Trophoblast cell (in vitro differentiated cells and primary cell): ENCODE measurements at regions not wholly inside any gene's neighbourhood (a gene's known extent, or its start where the extent isn't known, plus 50 kb on each side); places are given as distances from the start of the nearest gene placed in this dataset.

ENCODE experiments used
- DNase-seq, 2 donors: peaks; one replicate each; pipeline ENCODE4 v3.0.0-alpha.2; 2016
- H2AFZ ChIP-seq: 2 replicates; pipeline ENCODE4 v1.6.1; 2013; ENCODE audit warnings: low read length, moderate library complexity, mild to moderate bottlenecking; ENCODE audit not compliant: insufficient read depth, poor library complexity
- H2AK5ac ChIP-seq: 2 replicates; pipeline ENCODE4 v1.6.1; 2013; ENCODE audit warnings: mild to moderate bottlenecking, low read length
- H2BK120ac ChIP-seq: 2 replicates; pipeline ENCODE4 v1.6.1; 2013; ENCODE audit warnings: low read length, mild to moderate bottlenecking, moderate library complexity; ENCODE audit not compliant: insufficient read depth, poor library complexity
- H2BK12ac ChIP-seq: 2 replicates; pipeline ENCODE4 v1.6.1; 2013; ENCODE audit warnings: mild to moderate bottlenecking, low read length, moderate library complexity
- H2BK5ac ChIP-seq: 2 replicates; pipeline ENCODE4 v1.6.1; 2013; ENCODE audit warnings: low read length, low read depth, moderate library complexity, mild to moderate bottlenecking; ENCODE audit not compliant: poor library complexity
- H3K14ac ChIP-seq: 2 replicates; pipeline ENCODE4 v1.6.1; 2013; ENCODE audit warnings: mild to moderate bottlenecking, low read length
- H3K18ac ChIP-seq: 2 replicates; pipeline ENCODE4 v1.6.1; 2013; ENCODE audit warnings: mild to moderate bottlenecking, low read length
- H3K23ac ChIP-seq: 2 replicates; pipeline ENCODE4 v1.6.1; 2013; ENCODE audit warnings: low read length
- H3K27ac ChIP-seq: 2 replicates; pipeline ENCODE4 v1.5.1; 2013; ENCODE audit warnings: low read depth, mild to moderate bottlenecking, inconsistent platforms, low read length, moderate library complexity
- H3K27me3 ChIP-seq: 2 replicates; pipeline ENCODE4 v1.6.1; 2013; ENCODE audit warnings: inconsistent platforms, mild to moderate bottlenecking, low read length, moderate library complexity; ENCODE audit not compliant: insufficient read depth
- H3K36me3 ChIP-seq, 2 experiments: 1 replicate in 1 of 2; 2 replicates in 1 of 2; pipeline ENCODE4 v1.6.1; 2013; ENCODE audit warnings: low read length in 2 of 2, mild to moderate bottlenecking in 2 of 2, moderate library complexity in 1 of 2; ENCODE audit not compliant: insufficient read depth in 2 of 2, control insufficient read depth in 1 of 2
- H3K4ac ChIP-seq: 2 replicates; pipeline ENCODE4 v1.6.1; 2013; ENCODE audit warnings: low read depth, mild to moderate bottlenecking, low read length, moderate library complexity
- H3K4me1 ChIP-seq, 2 experiments: 1 replicate in 1 of 2; 2 replicates in 1 of 2; pipeline ENCODE4 v1.6.1; 2013; ENCODE audit warnings: low read length in 2 of 2, mild to moderate bottlenecking in 2 of 2, moderate library complexity in 1 of 2; ENCODE audit not compliant: insufficient read depth in 2 of 2, control insufficient read depth in 1 of 2
- H3K4me2 ChIP-seq: 2 replicates; pipeline ENCODE4 v1.6.1; 2013; ENCODE audit warnings: inconsistent platforms, mild to moderate bottlenecking, low read length, moderate library complexity
- H3K4me3 ChIP-seq: 2 replicates; pipeline ENCODE4 v1.5.1; 2013; ENCODE audit warnings: mild to moderate bottlenecking, low read depth, low read length, inconsistent platforms
- H3K79me1 ChIP-seq: one replicate; pipeline ENCODE4 v1.6.1; 2013; ENCODE audit warnings: low read length
- H3K79me2 ChIP-seq: 2 replicates; pipeline ENCODE4 v1.6.1; 2013; ENCODE audit warnings: low read length, mild to moderate bottlenecking; ENCODE audit not compliant: control insufficient read depth, insufficient read depth, poor library complexity
- H3K9ac ChIP-seq: 2 replicates; pipeline ENCODE4 v1.6.1; 2013; ENCODE audit warnings: mild to moderate bottlenecking, low read length
- H3K9me3 ChIP-seq: 2 replicates; pipeline ENCODE4 v1.6.1; 2013; ENCODE audit warnings: low read depth, mild to moderate bottlenecking, control low read depth, inconsistent platforms, low read length; ENCODE audit not compliant: insufficient read depth
- H4K12ac ChIP-seq: 2 replicates; pipeline ENCODE4 v1.6.1; 2013; ENCODE audit warnings: low read depth, mild to moderate bottlenecking, low read length, moderate library complexity
- H4K8ac ChIP-seq: 2 replicates; pipeline ENCODE4 v1.6.1; 2013; ENCODE audit warnings: low read depth, mild to moderate bottlenecking, low read length, moderate library complexity
- H4K91ac ChIP-seq: one replicate; pipeline ENCODE4 v1.6.1; 2013; ENCODE audit warnings: low read depth, mild to moderate bottlenecking, low read length, moderate library complexity
- WGBS: extraction: QIAGEN DNeasy Blood & Tissue Kit; methylation state at CpG from one replicate; pipeline ENCODE4 v1.1.7; 2013; ENCODE audit warnings: missing lambda C conversion rate; ENCODE audit not compliant: insufficient read length, insufficient coverage; ENCODE audit errors: extremely low coverage; 5-methylcytosine and 5-hydroxymethylcytosine counted together

- Histone ChIP-seq H2BK120ac (no peak overlapping the region), H3K18ac (no peak overlapping the region), H3K4me1 (no peaks in the 10 kb centered on the region), H3K23ac (no peak overlapping the region), H3K36me3 (no peaks in the 10 kb centered on the region), H3K9me3 (no peaks in the 10 kb centered on the region), H4K91ac (no peak overlapping the region), H3K27ac (no peak overlapping the region), H3K79me2 (no peaks in the 10 kb centered on the region), H2AFZ (no peak overlapping the region), H2BK5ac (no peak overlapping the region), H3K4me2 (no peak overlapping the region), H2AK5ac (no peak overlapping the region), H3K4ac (no peak overlapping the region), H2BK12ac (no peak overlapping the region), H3K79me1 (no peaks in the 10 kb centered on the region), H3K14ac (no peak overlapping the region), H3K9ac (no peak overlapping the region), H3K4me3 (no peak overlapping the region), H4K12ac (no peak overlapping the region), H3K27me3 (no peaks in the 10 kb centered on the region), H4K8ac (no peak overlapping the region)
- no CpG with 5 or more reads among the region's 2 CpGs for WGBS
- no peak for DNase-seq
These were observed 1088.5 kb upstream of the PABPC4L start for GRCh38 chr4:135290136-135290535.

GRCh38 chr4:135283934-135284333 lies 1082.3 kb upstream of the PABPC4L start:
- Histone ChIP-seq H2AFZ (no peak overlapping the region), H4K12ac (no peak overlapping the region), H4K8ac (no peak overlapping the region), H3K9me3 (no peaks in the 10 kb centered on the region), H2AK5ac (no peak overlapping the region), H3K4me1 (peaks cover 0 to 2% of the 10 kb centered on the region in 2 experiments), H3K4me2 (no peak overlapping the region), H3K4me3 (no peak overlapping the region), H3K18ac (no peak overlapping the region), H3K23ac (no peak overlapping the region), H3K27ac (no peak overlapping the region), H3K27me3 (no peaks in the 10 kb centered on the region), H4K91ac (no peak overlapping the region), H2BK12ac (no peak overlapping the region), H3K79me2 (no peaks in the 10 kb centered on the region), H3K9ac (no peak overlapping the region), H3K79me1 (no peaks in the 10 kb centered on the region), H2BK5ac (no peak overlapping the region), H3K36me3 (no peaks in the 10 kb centered on the region), H2BK120ac (no peak overlapping the region), H3K4ac (no peak overlapping the region), H3K14ac (no peak overlapping the region)
- DNase-seq = no peak

GRCh38 chr4:135282676-135283075 lies 1081.1 kb upstream of the PABPC4L start:
- H4K8ac ChIP-seq = no peak overlapping the region
- no peaks in the 10 kb centered on the region for H3K27me3 ChIP-seq
- H2AK5ac ChIP-seq = no peak overlapping the region
- H3K79me1 ChIP-seq = no peaks in the 10 kb centered on the region
- H3K9ac ChIP-seq = no peak overlapping the region
- H3K9me3 ChIP-seq = no peaks in the 10 kb centered on the region
- H3K36me3 ChIP-seq = no peaks in the 10 kb centered on the region
- no peaks in the 10 kb centered on the region for H3K79me2 ChIP-seq
- no peak overlapping the region for H3K14ac ChIP-seq
- H4K91ac ChIP-seq = no peak overlapping the region
- H3K4me3 ChIP-seq = no peak overlapping the region
- H2BK12ac ChIP-seq = no peak overlapping the region
- H4K12ac ChIP-seq = no peak overlapping the region
- peak; percentile 1 to 55 for DNase-seq
- H3K27ac ChIP-seq = no peak overlapping the region
- peaks cover 0 to 2% of the 10 kb centered on the region in 2 experiments for H3K4me1 ChIP-seq
- H3K4me2 ChIP-seq = no peak overlapping the region
- no peak overlapping the region for H2AFZ ChIP-seq
- WGBS = no CpG with 5 or more reads among the region's 1 CpG
- no peak overlapping the region for H2BK120ac ChIP-seq
- H3K4ac ChIP-seq = no peak overlapping the region
- H3K18ac ChIP-seq = no peak overlapping the region
- no peak overlapping the region for H2BK5ac ChIP-seq
- H3K23ac ChIP-seq = no peak overlapping the region

- H3K79me2 ChIP-seq = no peaks in the 10 kb centered on the region
- H3K18ac ChIP-seq = no peak overlapping the region
- H3K14ac ChIP-seq = no peak overlapping the region
- H4K91ac ChIP-seq = no peak overlapping the region
- H2AK5ac ChIP-seq = no peak overlapping the region
- H3K36me3 ChIP-seq = no peaks in the 10 kb centered on the region
- no peak overlapping the region for H2BK5ac ChIP-seq
- H3K9me3 ChIP-seq = no peaks in the 10 kb centered on the region
- H3K4me3 ChIP-seq = no peak overlapping the region
- H3K4me2 ChIP-seq = no peak overlapping the region
- H2AFZ ChIP-seq = no peak overlapping the region
- no peak for DNase-seq
- no peaks in the 10 kb centered on the region for H3K27me3 ChIP-seq
- no CpG with 5 or more reads among the region's 3 CpGs for WGBS
- no peak overlapping the region for H3K23ac ChIP-seq
- H3K27ac ChIP-seq = no peak overlapping the region
- no peak overlapping the region for H3K4ac ChIP-seq
- H3K79me1 ChIP-seq = no peaks in the 10 kb centered on the region
- peaks cover 0 to 2% of the 10 kb centered on the region in 2 experiments for H3K4me1 ChIP-seq
- no peak overlapping the region for H2BK120ac ChIP-seq
- no peak overlapping the region for H2BK12ac ChIP-seq
- H4K8ac ChIP-seq = no peak overlapping the region
- H4K12ac ChIP-seq = no peak overlapping the region
- no peak overlapping the region for H3K9ac ChIP-seq
These were observed 1079.6 kb upstream of the PABPC4L start for GRCh38 chr4:135281230-135281629.
